Fibroblast of villous mesenchyme (primary cell): ENCODE measurements at regions not wholly inside any gene's neighbourhood (a gene's known extent, or its start where the extent isn't known, plus 50 kb on each side); places are given as distances from the start of the nearest gene placed in this dataset.
"Not testable (repeated sequence)": the region's sequence is repeated elsewhere in the genome, so short reads cannot be mapped to it uniquely, and the experiment has no call there.

Experiments used
- DNase-seq: peaks from one replicate; pipeline ENCODE4 v3.0.0-alpha.2; 2010; ENCODE audit warnings: low read depth
- H3K4me3 ChIP-seq: 2 replicates; pipeline ENCODE4 v1.5.1; 2011; ENCODE audit warnings: low read depth, mild to moderate bottlenecking, low read length
- TF ChIP-seq, protein P1 (sequence below): IDR thresholded peaks from 2 replicates; pipeline ENCODE4 v1.5.1; 2012; ENCODE audit warnings: low read depth, mild to moderate bottlenecking, low read length; ENCODE audit not compliant: insufficient read depth

DNA sequence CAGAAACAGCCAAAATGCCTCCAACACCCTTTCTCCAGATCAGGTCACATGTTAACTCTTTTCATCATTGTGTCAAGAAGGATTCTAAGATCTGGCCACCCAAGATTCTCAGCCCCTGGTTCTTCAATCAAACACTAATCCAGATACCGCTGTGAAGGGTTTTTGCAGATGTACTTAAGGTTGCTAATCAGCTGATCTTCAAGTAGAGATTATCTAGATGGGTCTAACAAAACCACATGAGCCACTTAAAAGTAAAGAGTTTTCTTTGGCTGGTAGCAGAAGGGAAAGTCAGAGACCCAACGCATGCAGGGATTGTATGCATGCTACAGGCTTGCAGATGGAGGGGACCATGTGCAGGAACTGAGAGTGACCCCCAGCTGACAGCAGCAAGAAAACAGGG, 267.9 kb downstream of the CDK5RAP2 start:
- no peak for DNase-seq
- no peak overlapping the region for H3K4me3 ChIP-seq
- TF ChIP-seq, protein P1, sequence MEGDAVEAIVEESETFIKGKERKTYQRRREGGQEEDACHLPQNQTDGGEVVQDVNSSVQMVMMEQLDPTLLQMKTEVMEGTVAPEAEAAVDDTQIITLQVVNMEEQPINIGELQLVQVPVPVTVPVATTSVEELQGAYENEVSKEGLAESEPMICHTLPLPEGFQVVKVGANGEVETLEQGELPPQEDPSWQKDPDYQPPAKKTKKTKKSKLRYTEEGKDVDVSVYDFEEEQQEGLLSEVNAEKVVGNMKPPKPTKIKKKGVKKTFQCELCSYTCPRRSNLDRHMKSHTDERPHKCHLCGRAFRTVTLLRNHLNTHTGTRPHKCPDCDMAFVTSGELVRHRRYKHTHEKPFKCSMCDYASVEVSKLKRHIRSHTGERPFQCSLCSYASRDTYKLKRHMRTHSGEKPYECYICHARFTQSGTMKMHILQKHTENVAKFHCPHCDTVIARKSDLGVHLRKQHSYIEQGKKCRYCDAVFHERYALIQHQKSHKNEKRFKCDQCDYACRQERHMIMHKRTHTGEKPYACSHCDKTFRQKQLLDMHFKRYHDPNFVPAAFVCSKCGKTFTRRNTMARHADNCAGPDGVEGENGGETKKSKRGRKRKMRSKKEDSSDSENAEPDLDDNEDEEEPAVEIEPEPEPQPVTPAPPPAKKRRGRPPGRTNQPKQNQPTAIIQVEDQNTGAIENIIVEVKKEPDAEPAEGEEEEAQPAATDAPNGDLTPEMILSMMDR: no peak

DNA sequence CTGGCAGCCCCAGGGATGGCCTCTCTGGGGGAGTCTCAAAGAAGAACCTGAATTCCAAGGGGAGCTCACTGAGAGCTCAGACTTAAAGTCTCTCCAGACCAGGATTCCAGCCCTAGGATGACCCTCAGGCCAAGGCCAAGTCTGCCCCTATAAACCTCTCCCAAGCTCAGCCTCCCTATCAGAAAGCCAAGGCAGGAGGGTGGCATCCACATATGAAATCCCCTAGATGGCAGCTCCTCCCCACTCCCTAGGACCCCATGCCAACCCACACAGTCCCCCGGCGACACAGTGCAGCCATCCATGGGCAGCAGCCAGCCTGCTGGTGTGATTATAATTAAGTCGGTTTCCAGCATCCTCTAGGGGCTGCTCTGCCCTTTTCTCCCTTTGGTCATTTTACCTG, 269.9 kb downstream of the CDK5RAP2 start:
- TF ChIP-seq, protein P1: no peak
- H3K4me3 ChIP-seq: no peak overlapping the region
- no peak for DNase-seq

DNA sequence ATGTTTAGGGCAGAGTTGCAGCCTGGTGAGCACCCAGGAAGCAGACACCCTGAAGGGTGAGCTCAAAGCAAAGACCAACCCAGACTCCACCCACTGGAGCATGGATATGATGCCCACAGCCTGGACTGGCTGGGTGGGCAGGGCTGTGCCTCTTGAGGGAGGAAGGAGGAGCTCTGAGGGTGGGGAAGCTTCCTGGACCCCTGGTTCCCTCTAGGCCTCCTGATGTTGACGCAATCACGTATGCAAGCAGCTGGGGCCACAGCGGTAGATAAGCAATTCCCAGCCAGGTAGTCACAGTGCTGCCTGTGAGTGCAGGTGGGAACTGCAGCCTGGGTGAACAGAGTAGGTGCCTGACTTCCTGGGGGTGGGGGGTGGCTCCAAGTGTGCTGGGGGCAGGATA, 271.5 kb downstream of the CDK5RAP2 start:
- H3K4me3 ChIP-seq: no peak overlapping the region
- TF ChIP-seq, protein P1: no peak
- no peak for DNase-seq

DNA sequence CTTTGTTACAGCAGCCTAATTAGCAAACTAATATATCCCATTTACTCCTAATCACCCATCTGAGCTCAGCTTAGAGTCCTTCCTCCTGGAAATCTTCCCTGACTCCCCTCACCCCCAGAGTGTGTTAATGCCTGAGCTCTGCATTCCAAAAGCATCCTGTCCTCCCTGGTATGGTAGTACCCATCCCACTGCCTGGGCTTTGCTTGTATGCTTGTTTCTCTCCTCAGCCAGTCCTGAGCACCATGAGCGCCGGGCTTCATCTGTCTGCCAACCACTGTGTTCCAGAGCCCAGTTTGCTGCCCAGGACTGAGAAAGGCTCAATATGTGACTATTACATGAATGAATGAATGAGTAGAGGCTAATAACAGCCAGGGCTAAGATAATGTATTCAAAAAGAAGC, 272.4 kb downstream of the CDK5RAP2 start:
- no peak for DNase-seq
- TF ChIP-seq, protein P1: no peak
- H3K4me3 ChIP-seq: no peak overlapping the region

DNA sequence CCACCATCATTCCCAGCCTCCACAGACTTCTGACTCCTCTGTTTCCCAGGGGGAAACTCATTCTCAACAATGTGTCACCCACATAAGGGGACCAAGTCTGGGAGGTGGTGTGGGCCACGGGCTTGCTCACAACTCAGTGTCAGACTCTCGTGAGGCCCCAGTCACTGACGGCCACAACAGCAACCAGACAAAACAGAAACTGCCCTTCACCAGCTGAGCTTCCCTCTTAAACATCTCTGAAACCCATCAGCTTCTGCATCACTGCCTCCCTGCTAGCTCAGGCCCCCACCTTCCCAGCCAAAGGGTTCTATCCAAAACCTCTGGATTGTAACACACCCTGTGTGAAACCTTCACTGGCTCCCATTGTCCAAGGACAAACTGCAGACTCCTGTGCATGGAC, 273.4 kb downstream of the CDK5RAP2 start:
- TF ChIP-seq, protein P1: no peak
- H3K4me3 ChIP-seq: no peak overlapping the region
- DNase-seq: no peak

DNA sequence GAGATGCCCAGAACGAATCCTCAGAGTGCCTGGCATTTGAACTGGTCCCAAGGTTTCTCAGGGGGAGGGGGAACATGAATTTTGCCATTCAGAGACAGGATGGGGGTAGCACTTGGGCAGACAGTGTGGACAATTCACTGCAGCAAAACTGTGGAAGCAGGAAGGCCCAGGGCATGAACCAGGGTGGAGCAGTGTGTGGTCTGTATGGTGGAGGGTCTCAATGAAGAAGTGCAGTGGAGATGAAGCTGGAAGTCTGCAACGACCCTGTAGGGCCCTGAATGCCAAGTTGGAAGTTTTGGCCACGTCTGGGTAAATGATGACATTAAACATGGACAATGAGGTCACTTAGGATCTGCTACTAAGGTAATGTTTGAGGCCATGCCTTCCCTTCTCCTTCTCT, 273.9 kb downstream of the CDK5RAP2 start:
- no peak overlapping the region for H3K4me3 ChIP-seq
- TF ChIP-seq, protein P1: no peak
- DNase-seq: no peak

DNA sequence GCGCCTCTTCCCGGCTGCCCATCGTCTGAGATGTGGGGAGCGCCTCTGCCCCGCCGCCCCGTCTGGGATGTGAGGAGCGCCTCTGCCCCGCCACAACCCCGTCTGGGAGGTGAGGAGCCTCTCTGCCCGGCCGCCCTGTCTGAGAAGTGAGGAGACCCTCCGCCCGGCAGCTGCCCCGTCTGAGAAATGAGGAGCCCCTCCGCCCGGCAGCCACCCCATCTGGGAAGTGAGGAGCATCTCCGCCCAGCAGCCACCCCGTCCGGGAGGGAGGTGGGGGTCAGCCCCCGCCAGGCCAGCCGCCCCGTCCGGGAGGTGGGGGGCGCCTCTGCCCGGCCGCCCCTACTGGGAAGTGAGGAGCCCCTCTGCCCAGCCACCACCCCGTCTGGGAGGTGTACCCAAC, 275.1 kb downstream of the CDK5RAP2 start:
- not testable (repeated sequence) for H3K4me3 ChIP-seq, DNase-seq

DNA sequence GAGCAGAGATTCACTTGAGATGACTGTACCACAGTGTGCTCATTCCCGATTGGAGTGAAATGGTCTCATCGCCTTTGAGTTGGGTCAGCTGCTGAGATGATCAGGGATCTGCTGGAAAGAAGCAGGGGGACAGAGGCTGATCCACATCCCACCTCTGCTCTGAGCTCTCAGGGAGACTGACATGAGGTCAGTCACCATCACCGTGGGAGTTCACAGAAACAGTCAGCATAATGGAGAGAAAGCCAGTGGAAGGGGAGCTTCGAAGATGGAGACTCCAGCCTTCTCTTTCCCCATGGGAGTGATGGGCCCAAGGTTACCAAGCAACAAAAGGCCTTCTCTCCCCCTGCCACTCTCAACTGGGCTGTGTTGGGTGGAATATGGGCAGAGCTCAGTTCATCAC, 276.4 kb downstream of the CDK5RAP2 start:
- H3K4me3 ChIP-seq: no peak overlapping the region
- DNase-seq: no peak
- TF ChIP-seq, protein P1: no peak
